ENCODE measurements at regions not wholly inside any gene's neighbourhood (a gene's known extent, or its start where the extent isn't known, plus 50 kb on each side); places are given as distances from the start of the nearest gene placed in this dataset.

DNA sequence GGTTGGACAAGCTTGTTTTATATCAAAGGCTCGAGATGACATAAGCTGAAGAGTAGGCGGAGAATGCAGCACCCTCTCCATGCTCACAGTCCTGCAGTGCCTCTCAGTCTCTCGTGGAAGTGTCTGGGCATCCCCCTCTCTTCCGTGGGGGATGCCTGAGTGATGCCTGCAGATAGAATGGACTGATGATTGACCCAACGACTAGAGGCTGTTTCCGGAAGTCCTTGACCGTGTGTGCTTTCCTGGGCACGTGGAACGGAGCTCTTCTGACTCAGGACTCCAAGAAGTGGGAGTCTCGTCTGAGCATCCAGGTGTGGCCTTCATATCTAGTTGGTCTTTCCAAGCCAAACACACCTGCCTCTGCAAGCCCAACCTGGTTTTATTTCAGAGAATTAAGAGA lies 241.8 kb upstream of the IRX2 start:
- FAIRE-seq: no peak
- DNase-seq (ENCODE audit: insufficient read length, low spot score): no peak
- TF ChIP-seq, protein P1, sequence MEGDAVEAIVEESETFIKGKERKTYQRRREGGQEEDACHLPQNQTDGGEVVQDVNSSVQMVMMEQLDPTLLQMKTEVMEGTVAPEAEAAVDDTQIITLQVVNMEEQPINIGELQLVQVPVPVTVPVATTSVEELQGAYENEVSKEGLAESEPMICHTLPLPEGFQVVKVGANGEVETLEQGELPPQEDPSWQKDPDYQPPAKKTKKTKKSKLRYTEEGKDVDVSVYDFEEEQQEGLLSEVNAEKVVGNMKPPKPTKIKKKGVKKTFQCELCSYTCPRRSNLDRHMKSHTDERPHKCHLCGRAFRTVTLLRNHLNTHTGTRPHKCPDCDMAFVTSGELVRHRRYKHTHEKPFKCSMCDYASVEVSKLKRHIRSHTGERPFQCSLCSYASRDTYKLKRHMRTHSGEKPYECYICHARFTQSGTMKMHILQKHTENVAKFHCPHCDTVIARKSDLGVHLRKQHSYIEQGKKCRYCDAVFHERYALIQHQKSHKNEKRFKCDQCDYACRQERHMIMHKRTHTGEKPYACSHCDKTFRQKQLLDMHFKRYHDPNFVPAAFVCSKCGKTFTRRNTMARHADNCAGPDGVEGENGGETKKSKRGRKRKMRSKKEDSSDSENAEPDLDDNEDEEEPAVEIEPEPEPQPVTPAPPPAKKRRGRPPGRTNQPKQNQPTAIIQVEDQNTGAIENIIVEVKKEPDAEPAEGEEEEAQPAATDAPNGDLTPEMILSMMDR (IDR thresholded peaks at IDR 0.05; ENCODE audit: insufficient read depth, missing control alignments): no peak

DNA sequence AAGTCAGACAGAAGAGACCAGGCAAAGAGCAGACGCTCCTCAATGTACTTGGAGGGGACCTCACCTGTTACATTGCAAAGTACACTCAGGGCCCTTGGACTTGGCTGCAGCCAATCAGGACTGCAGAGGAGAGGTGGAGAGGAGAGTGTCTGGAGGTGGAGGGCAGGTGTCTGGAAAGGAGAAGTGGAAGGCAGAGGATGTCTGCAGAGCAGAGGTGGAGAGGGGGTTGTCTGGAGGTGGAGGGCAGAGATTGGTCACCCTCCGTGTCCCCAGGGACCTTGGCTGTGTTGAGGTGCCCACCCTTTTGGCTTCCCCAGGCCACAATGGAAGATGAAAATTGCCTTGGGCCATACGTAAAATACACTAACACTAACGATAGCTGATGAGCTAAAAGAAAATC lies 241.3 kb upstream of the IRX2 start:
- FAIRE-seq: no peak
- TF ChIP-seq, protein P1 (IDR thresholded peaks at IDR 0.05; ENCODE audit: insufficient read depth, missing control alignments): no peak
- no peak for DNase-seq (ENCODE audit: insufficient read length, low spot score)

DNA sequence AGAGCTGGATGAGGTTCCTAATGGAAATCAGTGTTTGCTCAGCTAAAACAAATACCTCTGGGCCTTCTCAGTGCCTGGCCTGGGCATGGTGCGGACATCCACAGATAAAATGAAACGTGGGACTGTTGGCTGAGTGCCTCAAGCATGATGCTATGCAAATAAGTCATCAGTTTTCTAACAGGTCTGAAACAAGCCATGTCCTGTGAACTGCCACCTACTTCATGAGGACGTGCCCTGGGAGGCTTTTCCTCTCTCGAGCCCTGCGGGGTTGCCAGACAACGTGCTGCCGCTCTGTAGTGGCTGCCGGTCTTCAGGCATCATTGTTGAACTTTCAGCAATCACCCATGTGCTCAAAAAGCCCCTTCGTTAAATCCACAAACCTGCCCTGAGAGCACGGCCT lies 240.4 kb upstream of the IRX2 start:
- no peak for DNase-seq (ENCODE audit: insufficient read length, low spot score)
- no peak for FAIRE-seq
- TF ChIP-seq, protein P1 (IDR thresholded peaks at IDR 0.05; ENCODE audit: insufficient read depth, missing control alignments): no peak

DNA sequence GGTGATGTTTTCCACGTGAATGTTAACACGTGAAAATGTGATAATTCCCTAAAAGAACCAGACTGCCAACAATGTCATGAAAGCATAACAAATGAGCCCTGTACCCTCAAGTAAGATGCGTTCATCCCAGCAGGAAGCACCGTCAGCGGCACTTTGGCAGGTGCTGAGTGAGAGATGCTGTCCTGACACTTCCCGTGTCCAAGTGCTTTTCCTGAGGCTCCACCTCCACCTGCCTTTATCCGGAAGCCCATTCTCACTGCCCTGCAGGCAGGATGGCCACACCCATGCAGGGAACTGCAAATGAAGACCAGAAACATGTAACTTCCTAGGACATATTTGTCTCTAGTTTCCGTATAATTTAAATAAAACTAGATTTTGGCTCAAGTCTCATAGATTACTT lies 238.0 kb upstream of the IRX2 start:
- DNase-seq (ENCODE audit: insufficient read length, low spot score): no peak
- FAIRE-seq: no peak
- TF ChIP-seq, protein P1 (IDR thresholded peaks at IDR 0.05; ENCODE audit: insufficient read depth, missing control alignments): no peak

DNA sequence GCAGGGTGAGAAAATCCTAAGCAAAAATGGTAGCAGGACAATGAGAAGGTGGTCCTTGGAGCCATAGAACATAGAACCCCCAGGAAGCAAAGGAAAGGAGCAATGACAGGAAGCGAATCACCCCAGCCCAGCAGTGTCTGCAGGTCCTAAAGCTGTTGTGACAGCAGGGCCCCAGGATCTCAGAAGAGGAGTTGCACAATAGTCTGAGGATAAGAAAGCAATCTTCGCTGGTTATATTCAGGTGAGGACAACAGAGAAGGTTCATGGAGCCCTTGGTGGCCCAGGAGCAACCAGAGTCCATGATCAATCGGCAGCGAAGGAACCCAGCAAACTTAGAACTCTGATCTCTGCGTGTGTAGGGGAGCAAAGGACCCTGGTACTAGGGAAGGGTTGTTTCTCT lies 234.8 kb upstream of the IRX2 start:
- no peak for FAIRE-seq
- TF ChIP-seq, protein P1 (IDR thresholded peaks at IDR 0.05; ENCODE audit: insufficient read depth, missing control alignments): no peak
- no peak for DNase-seq (ENCODE audit: insufficient read length, low spot score)

DNA sequence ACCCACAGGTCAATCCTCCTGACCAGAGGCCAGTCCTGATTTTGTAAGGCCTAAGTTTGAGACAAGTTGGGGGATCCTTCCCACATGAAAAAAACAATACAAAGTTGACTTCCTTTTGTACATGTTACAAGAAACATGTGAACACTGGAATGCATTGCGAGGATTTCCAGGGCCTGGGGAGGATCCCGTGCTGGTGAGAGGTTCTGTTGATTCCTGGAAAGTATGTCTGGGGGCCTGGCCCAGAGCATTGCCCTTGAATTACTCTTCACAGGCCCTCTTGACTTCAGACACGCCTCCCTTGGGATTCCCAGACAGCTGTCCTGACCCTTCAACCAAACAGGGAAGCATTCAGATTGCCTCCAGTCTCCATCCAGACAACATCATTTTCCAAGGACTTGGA lies 234.2 kb upstream of the IRX2 start:
- TF ChIP-seq, protein P1 (IDR thresholded peaks at IDR 0.05; ENCODE audit: insufficient read depth, missing control alignments): no peak

DNA sequence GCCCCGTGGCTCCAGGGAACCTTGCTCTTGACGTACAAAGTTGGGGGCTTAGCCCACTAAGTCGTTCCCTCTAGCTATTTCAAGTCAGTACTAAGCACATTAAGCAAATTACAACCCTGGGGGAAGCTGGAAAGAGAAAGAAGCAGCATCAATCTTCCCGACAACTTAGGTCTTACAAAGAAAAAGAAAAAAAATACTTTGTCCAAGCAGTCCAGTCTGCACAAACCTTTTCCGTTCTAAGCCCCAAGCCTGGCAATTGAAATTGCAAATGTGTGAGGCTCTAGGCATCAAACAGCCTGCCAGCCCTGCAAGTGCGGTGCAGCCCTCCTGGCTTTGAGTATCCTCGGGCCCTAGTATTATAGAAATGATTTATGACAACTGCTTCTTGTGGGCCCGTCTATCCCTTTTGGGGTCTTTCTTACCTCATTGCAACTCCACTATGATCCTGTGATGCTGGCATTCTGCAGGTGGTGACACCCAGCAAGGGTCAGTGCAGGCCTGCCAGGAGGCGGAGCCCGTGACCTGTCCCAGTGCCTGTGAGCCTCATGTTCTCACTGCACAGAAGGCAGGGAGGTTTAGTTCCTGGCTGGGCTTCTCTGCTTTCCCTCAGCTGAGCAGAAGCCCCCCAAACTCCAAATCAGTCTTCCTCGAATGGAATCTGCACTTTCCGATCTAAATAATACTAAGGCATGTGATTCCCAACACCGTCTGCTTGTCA lies 232.3 kb upstream of the IRX2 start:
- FAIRE-seq: no peak
- no peak for DNase-seq (ENCODE audit: insufficient read length, low spot score)
- TF ChIP-seq, protein P1 (IDR thresholded peaks at IDR 0.05; ENCODE audit: insufficient read depth, missing control alignments): no peak

More for the DNA sequence above, 234.2 kb upstream of the IRX2 start:
- DNase-seq (ENCODE audit: insufficient read length, low spot score): no peak
- no peak for FAIRE-seq
